EL (cell line): ENCODE measurements at regions not wholly inside any gene's neighbourhood (a gene's known extent, or its start where the extent isn't known, plus 50 kb on each side); places are given as distances from the start of the nearest gene placed in this dataset.

Source experiments
- DNase-seq: peaks from one replicate; pipeline ENCODE4 v3.0.0-alpha.2; 2016

DNA sequence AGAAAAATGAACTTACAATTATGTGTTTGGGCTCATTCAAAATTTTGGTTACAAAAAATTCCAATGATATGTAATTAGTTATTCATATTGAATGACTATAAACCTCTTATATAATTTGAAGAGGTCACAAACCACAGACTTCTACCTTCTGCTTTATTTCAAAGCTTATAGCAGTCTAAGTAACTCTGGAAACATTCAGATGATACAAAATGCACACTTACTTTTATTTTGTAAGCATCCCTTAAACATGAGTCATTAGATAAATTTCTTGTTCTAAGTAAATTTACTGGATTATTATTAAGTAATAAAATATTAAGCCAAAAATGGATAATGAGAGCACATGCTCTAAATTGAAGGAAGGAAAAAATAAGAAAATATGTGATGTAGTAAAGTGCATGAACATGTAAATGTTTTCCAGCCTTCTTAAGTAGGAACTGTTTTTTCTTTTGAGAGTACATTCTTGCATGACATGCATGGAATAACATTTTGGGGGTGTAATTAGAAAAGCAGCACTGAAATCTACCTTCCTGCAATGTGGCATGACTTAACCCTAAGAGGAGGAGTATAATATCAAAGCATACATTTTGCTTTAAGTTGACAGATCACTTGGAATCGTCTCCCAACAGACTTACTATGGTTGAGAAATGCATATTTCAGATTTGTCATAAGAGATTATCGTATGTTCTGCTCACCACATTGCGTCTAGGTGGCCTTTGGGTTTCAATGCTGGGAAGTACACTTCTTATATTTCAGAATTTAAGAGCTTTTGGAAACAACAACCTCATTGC is 372.7 kb upstream of the HSF2 start:
- no peak for DNase-seq

DNA sequence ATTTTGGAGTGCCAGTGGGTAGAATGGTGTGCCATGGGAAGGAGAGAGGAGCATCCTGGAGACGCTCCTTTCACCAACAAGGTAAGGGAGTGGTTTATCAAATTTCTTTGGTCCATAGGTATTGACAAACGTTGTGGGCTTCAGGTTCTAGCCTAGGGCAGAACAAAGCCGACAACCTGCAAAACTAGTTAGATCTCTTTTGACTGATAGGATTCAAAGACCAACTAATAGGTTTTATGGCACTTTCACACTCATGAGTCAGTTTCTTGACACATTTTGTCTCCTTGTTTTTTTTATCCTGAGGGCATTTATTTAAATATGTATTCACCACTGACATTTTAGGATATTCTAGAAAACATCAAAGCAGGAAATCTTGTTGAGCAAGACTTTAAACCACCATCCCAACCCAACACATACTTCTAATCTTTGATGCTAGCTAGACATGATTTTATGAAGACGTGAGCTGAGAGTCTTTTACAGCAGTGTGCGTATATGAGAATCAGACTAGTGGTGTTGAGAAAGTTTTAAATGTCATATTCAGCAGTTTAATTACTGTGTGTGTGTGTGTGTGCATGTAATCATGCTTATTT is 370.4 kb upstream of the HSF2 start:
- DNase-seq = no peak

GRCh38 chr6:122033564-122034181 is 365.8 kb upstream of the HSF2 start:
- peak; percentile 59 for DNase-seq

DNA sequence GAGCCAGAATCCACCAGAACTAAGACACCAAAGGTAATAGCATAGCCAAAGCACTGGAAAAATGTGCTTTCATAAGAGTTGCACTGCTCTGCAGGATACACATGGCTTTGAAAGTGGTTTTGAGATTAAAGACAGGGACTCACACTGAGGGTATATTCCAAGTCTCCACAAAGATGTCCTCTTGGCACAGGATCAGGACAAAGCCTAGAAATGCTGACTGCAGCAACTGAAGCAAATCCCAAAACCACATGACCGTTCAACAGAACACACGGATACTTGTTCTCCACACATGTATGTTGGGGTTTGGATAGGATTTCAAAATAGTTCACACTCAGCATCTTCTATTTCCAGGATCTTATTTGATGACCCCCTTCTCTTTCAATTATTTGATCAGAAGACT is 364.3 kb upstream of the HSF2 start:
- no peak for DNase-seq

DNA sequence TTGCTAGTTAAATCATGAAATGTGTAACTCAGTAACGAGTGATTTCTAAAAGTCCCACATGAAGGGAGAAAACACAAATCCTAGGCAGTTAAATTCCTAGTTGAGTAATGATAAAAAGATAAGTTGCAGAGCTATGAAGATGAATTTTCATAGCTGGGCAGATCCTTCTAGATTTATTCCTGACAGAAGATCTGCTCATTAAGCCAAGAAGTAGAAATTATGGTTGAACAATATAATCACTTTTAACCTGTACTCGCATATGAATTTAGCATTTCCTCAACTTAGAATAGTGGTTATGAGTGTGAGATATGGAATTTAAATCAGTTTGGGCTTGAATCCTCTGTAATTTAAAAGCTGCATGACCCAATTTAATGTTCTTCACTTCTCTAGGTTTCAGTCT is 359.2 kb upstream of the HSF2 start:
- no peak for DNase-seq

GRCh38 chr6:122042380-122042779 is 357.1 kb upstream of the HSF2 start:
- DNase-seq = no peak

- DNase-seq = no peak
Observed at GRCh38 chr6:122042960-122043735, 356.3 kb upstream of the HSF2 start.

DNA sequence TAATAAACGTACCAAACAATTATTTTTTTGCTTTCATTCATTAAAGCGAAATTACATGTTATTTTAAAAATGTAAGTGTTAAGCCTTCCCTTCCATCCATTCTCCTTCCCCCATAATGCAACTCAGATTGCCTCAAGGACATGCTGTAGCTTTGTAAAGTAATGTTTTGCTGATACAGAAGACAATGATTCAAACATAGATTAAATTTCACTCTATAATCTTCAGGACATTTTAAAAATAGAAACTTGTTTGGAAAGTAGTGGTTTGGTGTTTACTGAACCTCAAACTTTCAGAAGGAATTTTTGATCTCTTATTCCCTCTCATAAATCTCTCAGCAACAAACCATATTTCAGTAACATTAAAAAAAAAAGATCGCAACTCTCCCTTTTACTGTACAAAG is 350.9 kb upstream of the HSF2 start:
- DNase-seq = no peak

DNA sequence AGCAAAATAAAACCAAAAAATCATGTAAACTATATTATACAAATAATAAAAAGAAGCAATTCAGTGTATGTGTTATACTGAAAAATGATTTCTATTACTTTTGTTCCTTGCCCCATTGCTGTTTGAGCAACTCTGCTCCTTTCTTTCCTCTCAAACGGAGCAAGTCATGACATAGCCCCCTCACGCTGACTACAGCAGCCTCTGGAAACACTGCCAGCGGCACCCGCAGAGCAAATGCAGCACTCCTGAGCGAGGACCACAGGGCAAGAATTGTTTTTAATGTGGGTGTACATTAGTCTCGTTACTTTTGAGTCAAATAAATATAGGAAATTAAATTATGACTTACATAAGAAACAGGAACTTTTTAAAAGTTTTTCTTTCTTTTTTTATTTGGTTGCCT is 350.1 kb upstream of the HSF2 start:
- DNase-seq = peak; percentile 36

DNA sequence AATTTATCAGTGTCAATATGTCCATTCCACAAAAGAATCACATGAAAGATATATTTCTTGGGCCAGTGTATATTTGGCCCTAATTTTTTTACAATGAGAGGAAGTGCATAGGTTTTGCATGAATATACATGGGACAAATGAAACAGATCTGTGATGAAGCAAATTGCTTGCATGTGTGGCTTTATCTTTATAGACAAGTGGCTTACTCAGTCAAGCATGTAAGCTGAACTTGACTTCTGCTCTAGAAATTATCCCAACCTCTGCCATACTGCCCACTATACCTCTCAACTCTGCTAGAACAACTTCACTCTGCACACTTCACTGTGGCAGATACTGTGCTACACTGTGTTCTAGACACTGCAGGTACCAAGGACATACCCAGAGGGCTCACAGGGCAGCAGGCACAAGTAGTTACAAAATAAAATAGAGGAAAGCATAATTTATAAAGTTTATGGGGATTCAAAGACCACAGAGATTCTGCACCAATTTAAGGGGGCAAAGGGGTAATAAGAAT is 349.2 kb upstream of the HSF2 start:
- no peak for DNase-seq

DNA sequence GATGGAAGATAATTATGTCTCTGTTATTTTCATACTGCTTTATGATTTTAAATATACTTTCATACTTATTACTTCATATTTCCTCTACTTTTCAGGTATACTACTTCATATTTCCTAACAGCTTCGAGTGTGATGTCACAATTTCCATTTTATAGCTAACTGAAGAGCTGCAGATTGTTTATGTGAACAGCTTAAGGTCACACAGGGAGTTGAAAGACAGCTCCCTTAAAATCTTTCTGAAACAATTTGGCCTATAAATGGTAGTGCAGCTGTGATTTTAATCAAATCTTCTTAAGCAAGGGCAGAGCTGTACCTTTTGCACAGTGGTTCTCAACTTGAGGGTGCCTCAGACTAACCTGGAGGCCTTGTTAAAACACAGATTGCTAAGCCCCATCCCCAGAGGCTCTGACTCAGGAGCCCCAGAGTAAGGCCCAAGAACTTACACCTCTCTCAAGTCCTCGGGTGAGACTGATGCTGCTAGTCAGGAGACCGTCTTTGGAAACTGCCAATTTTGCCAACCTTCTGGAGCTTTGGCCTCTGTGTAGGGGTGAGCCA is 347.0 kb upstream of the HSF2 start:
- no peak for DNase-seq

DNA sequence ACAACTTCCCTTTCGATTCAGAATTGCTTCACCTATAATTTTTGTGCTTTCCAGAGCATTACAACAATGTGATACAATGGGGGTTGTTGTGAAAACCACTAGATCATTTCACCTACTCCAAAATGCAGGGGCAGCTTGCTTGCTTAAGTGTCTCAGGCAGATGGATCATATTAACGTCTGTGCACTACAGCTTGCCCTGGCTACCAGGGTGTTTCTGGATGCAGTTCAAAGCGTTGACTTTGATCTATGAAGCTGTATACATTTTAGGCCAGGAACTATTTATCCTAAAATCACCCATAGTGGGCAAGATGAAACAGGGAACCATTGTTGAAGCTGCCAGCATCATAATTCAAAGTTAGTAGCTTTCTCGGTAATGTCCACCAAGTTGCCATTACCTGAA is 339.5 kb upstream of the HSF2 start:
- no peak for DNase-seq

- no peak for DNase-seq
Observed at GRCh38 chr6:122061855-122062254, 337.6 kb upstream of the HSF2 start.

DNA sequence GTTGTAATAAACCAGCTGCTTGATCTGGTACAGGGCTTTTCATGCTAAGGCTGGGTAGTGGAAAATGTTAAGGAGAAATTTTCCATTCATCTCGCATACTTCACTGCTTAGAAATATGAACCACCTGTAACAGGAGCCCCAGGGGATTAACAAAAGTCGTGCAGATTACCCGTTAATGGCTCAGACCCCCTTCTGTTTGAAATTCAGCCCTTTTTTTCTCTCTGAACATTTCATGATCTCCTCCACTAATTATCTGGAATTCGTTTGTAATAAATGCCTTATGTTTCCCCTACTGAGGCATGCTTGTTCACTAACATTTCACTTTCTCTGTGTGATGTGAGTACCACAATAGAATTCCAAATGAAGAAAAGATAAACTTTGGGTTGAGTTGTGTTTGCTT is 336.4 kb upstream of the HSF2 start:
- no peak for DNase-seq

DNA sequence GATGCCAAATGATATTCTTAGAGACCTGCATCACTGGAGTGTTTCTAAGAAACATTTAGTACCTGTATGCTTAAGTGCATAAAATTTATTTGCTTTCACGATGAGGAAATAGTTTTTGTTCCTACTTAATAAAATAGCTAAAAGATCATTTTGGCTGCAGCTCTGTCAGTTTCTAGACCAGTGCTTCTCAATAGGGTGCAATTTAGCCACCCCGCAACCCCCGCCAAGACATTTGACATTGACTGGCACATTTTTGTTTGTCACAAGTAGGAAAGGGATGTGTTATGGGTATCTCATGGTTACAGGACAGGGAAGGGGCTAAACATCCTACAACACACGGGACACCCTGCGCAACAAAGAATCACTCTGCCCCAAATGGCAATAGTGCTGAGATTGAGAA is 335.7 kb upstream of the HSF2 start:
- DNase-seq = no peak

DNA sequence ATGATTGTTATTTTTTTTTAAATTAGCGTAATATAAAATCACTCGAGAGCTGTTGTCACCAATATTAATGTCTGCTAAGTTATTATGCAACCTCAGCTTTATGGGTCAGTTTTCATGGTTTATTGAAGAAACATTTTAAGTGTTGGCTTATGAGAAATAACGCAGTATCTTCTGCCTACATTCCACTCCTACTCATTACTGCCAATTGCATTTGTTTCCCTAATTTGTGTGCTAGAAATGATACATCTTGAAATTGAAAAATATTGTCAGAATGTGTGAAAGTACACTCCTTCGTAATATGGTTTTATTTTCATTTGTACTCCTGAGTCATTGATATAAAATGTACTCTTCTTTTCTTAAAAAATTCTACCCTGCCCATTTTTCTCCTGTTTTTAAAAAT is 333.3 kb upstream of the HSF2 start:
- DNase-seq = no peak

DNA sequence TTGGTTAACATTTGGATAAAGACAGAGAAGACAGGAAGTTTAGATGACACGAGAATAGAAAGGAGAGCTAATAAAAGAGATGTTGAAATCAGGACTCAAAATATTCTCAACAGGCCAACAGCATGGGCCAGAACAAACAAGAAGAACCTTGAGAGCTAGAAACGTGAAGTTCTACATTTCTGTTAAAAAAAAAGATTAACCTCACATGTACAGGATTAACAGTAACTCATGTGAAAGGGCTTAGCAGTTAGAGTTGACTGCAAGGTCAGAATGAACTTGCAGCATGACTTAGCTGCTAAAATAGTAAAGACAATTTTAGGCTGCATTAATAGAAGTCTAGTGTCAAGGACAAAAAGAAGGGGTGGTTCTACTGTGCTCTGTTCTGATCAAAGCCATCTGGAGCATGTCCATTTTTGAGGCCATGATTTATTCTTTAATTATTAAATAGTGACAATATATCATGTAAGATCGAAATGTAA is 331.1 kb upstream of the HSF2 start:
- DNase-seq = no peak

GRCh38 chr6:122069932-122070331 is 329.5 kb upstream of the HSF2 start:
- no peak for DNase-seq

DNA sequence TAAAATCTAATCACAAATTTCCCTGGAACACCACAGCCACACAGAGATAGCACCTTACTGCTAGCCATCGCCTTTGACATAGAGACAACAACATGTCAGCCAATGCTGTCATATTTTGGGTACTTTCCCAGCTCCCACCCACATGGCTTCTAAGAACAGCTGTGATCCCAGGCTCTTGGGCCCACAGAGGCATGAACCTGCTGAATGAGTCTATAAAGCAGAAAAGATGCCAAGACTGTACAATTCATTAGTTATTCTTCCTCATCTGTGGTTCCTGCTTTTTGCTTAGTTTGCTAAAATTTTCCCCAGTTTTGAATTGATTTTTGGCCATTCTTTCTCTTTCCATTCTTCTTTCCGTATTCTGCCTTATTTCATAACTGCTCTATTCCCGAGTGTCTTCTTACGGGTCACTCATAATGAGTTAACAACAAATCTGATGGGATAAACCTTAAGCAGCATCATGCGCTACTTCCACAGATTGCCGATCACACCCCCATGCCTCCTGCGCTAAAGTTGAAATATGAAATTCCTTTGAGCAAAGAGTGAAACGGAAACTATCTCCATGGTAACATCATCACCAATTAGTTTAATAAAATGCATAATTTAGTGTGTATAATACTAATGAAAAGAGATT is 327.3 kb upstream of the HSF2 start:
- DNase-seq = no peak

DNA sequence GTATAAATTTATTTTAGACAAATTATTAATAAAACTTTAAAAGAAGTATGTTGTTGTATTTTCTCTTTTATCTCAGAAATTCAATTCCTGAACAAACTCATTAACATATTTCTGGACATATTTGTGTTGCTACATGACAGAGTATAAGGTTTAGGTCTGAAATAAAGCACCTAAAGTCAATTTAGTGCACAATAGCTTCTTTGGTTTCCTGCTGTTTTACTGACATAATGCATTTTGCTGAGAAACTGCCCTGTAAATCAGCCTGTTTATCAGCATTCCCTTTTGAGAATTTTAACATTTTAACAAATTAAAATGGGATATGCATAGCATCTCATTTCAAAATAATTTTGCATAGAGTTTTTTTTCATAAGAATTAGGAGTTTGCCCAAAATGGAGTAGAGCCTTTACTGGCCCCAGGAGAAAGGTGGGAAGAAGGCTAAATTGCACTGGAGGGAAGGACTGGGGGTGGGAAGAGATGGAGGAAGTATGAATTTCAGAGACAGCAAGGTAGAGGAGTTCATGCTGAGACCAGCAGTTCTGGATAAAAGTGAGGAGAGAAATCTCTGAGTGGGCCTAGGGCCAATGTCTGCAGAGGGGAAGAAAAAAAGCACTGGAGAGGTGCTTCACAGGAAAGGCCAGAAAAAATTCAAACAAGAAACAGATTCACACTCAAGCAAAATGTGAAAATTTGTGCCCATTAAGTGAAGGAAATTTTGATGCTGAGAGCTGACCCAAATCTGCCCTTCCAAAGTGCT is 324.2 kb upstream of the HSF2 start:
- no peak for DNase-seq

GRCh38 chr6:122075917-122076316 is 323.5 kb upstream of the HSF2 start:
- no peak for DNase-seq

DNA sequence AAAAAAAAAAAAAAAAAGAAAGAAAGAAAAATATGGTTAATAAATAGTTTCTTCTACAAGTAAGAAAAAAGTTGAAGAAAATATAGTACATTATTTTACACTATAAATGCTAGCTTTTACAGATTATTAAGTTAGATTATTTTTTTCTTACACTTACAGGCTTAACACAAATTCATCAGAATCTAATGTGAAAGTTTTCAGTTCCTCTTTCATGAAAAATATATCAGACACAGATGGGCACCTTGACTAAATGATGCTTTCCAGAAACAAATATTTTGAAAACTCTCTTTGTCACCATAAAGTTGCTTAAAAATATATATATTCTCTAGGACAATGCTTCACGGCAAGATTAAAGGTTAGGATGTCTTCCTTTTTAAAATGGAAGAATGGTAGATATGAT is 321.8 kb upstream of the HSF2 start:
- no peak for DNase-seq
